HEK293 (cell line): ENCODE measurements at regions not wholly inside any gene's neighbourhood (a gene's known extent, or its start where the extent isn't known, plus 50 kb on each side); places are given as distances from the start of the nearest gene placed in this dataset.

Experiments
- CTCF ChIP-seq: fragments of 450-650 bp; formaldehyde crosslinking; IDR thresholded peaks from 2 replicates; pipeline ENCODE4 v1.5.1; 2016; ENCODE audit warnings: missing biosample characterization, missing genetic modification characterization
- ELK4 ChIP-seq: IDR thresholded peaks from 2 replicates; pipeline ENCODE4 v1.6.1; 2011; ENCODE audit warnings: mild to moderate bottlenecking, low read depth, low read length, borderline replicate concordance
- TCF7L2 ChIP-seq: IDR thresholded peaks from 2 replicates; pipeline ENCODE4 v1.6.1; 2011; ENCODE audit warnings: low read depth, mild to moderate bottlenecking, inconsistent platforms, low read length, moderate library complexity, borderline replicate concordance
- ZNF121 ChIP-seq: fragments of 450-650 bp; formaldehyde crosslinking; IDR thresholded peaks from 2 replicates; pipeline ENCODE4 v1.5.1; 2016; ENCODE audit warnings: missing biosample characterization, missing genetic modification characterization
- ZNF404 ChIP-seq: fragments of 450-650 bp; formaldehyde crosslinking; IDR thresholded peaks from 2 replicates; pipeline ENCODE4 v1.5.1; 2017; ENCODE audit warnings: missing biosample characterization, missing genetic modification characterization
- ZNF514 ChIP-seq: fragments of 450-650 bp; formaldehyde crosslinking; IDR thresholded peaks from 2 replicates; pipeline ENCODE4 v1.5.1; 2016; ENCODE audit warnings: missing biosample characterization, missing genetic modification characterization

- TF ChIP-seq TCF7L2, result no peak
- no peak for TF ChIP-seq ELK4
- no peak for TF ChIP-seq CTCF (tag by site-specific recombination)
- TF ChIP-seq ZNF121 (tag by site-specific recombination), result no peak
- no peak for TF ChIP-seq ZNF514
- TF ChIP-seq ZNF404 (tag by site-specific recombination), result no peak
These were observed 343.9 kb upstream of the KITLG start for GRCh38 chr12:88924162-88924561.
